ENCODE measurements at regions not wholly inside any gene's neighbourhood (a gene's known extent, or its start where the extent isn't known, plus 50 kb on each side); places are given as distances from the start of the nearest gene placed in this dataset.

DNA sequence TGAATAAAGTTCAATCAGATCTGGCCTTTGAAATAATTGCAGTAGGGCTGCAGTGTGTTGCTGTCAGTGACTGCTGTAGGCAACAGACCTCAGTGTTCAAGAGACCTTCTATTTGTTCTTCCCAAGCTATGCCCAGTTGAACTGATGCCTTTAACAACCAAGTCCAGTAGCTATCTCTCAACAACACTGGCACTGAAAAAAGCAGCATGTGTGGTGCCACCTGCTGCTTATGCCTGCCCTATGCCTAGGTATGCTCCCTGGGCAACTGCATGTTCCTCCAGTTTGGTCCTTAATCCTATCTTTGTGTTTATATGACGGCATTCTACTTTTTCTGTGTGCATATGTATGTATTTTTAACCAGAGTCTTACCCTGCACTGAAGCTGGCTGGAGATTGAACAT, 523.9 kb upstream of the MEX3C start:
- TF ChIP-seq, protein P1, sequence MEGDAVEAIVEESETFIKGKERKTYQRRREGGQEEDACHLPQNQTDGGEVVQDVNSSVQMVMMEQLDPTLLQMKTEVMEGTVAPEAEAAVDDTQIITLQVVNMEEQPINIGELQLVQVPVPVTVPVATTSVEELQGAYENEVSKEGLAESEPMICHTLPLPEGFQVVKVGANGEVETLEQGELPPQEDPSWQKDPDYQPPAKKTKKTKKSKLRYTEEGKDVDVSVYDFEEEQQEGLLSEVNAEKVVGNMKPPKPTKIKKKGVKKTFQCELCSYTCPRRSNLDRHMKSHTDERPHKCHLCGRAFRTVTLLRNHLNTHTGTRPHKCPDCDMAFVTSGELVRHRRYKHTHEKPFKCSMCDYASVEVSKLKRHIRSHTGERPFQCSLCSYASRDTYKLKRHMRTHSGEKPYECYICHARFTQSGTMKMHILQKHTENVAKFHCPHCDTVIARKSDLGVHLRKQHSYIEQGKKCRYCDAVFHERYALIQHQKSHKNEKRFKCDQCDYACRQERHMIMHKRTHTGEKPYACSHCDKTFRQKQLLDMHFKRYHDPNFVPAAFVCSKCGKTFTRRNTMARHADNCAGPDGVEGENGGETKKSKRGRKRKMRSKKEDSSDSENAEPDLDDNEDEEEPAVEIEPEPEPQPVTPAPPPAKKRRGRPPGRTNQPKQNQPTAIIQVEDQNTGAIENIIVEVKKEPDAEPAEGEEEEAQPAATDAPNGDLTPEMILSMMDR (IDR thresholded peaks at IDR 0.05; ENCODE audit: insufficient read depth, missing control alignments), result no peak
- FAIRE-seq (no peak), DNase-seq (ENCODE audit: insufficient read length, low spot score) (no peak)

GRCh38 chr18:51721996-51722395, 524.5 kb upstream of the MEX3C start:
- DNase-seq (ENCODE audit: insufficient read length, low spot score) (no peak), FAIRE-seq (no peak)
- TF ChIP-seq, protein P1 (IDR thresholded peaks at IDR 0.05; ENCODE audit: insufficient read depth, missing control alignments), result no peak

DNA sequence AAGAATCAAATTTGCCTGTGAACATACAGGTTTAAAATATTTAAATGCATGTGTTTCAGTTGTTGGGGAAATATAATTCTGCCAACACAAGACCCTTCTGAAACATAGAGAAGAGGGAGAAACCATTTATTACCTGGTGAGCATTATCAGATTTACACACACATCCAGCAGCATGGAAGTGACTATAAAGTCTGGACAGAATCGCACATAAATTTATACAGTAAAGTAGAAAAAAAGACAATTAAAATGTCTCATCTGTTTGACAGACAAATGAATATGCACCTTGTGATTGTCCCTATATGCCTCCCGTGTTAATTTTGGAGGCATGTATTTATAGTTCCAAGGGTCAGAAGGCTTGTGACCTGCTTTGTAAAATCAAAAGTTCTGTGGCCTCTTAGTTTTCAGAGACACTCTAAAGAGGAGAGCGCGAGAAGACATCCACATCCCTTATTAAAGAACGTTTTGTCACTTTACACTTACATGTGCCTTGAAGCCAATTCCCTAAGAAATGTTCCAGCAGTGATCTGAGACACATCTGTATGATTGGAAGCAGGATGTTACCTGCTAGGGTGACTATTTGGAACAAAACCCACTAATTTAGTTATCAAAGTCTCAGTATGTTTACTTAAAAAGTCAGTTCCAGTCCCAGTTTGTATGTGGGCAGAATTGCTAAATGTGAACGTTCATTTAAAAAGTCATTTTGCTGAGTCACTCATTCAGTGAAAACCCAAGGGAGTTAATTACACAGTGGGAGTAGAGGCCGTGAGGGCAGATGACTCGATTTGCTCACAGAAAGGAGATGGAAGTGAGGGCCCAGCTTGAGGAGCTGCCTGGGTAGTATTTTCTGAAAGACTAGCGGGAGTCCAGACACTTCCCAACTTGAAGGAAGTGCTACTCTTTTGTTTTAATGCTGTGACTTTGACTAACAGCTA, 527.6 kb upstream of the MEX3C start:
- DNase-seq (ENCODE audit: insufficient read length, low spot score) (no peak), FAIRE-seq (no peak)
- TF ChIP-seq, protein P1 (IDR thresholded peaks at IDR 0.05; ENCODE audit: insufficient read depth, missing control alignments), result no peak

GRCh38 chr18:51726614-51727013, 529.1 kb upstream of the MEX3C start:
- FAIRE-seq (no peak), DNase-seq (ENCODE audit: insufficient read length, low spot score) (no peak)

DNA sequence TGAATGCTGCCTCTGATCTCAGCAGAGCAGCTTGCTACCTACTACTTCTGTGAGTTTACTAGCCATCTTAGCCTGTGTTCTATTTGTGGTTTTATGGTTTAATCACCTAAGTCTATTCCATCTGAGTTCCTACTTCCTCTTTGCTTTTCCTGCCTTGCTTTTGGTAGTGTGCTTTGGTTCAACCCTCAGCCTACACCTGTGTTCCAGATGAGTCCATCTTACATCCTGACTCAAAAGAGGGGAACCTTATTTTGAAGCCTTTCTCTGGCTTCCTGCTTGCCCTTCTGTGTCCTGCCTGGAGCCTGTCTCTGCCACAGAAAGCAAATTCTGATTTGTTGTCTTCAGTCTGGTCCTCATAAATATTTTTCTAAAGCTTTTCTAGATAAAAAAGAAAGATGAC, 530.3 kb upstream of the MEX3C start:
- DNase-seq (ENCODE audit: insufficient read length, low spot score), result no peak
- FAIRE-seq, result no peak
- TF ChIP-seq, protein P1 (IDR thresholded peaks at IDR 0.05; ENCODE audit: insufficient read depth, missing control alignments), result no peak

More at GRCh38 chr18:51726614-51727013, 529.1 kb upstream of the MEX3C start:
- TF ChIP-seq, protein P1 (IDR thresholded peaks at IDR 0.05; ENCODE audit: insufficient read depth, missing control alignments), result no peak

DNA sequence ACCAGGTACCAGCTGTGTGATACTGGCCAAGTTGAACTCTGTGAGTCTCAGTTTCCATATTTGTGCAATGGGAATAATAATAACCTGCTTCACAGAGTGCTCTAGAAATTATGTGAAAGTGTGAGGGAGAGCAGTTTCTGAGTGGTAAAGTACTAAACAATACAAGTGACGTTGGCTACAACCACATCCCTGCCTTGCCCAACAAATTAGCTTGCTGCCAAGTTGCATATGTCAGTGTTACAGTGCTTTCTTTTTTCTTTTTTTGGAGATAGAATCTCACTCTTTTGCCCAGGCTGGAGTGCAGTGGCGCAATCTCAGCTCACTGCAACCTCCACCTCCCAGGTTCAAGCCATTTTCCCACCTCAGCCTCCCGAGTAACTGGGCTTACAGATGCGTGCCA, 533.6 kb upstream of the MEX3C start:
- TF ChIP-seq, protein P1 (IDR thresholded peaks at IDR 0.05; ENCODE audit: insufficient read depth, missing control alignments), result no peak
- FAIRE-seq (no peak), DNase-seq (ENCODE audit: insufficient read length, low spot score) (no peak)

- TF ChIP-seq, protein P1 (IDR thresholded peaks at IDR 0.05; ENCODE audit: insufficient read depth, missing control alignments), result no peak
- FAIRE-seq, result no peak
- no peak for DNase-seq (ENCODE audit: insufficient read length, low spot score)
Observed at GRCh38 chr18:51734576-51734975, 537.1 kb upstream of the MEX3C start.

Data from D721Med (cell line).